ENCODE measurements at regions not wholly inside any gene's neighbourhood (a gene's known extent, or its start where the extent isn't known, plus 50 kb on each side); places are given as distances from the start of the nearest gene placed in this dataset.

- DNase-seq (ENCODE audit: extremely low spot score) = no peak
- CTCF ChIA-PET = no interaction called here
- POLR2A ChIA-PET = no interaction called here
- TF ChIP-seq SUZ12 (IDR thresholded peaks at IDR 0.05) (no peak), NFRKB (IDR thresholded peaks at IDR 0.05) (no peak), ELF4 (IDR thresholded peaks at IDR 0.05) (no peak), BHLHE40 (IDR thresholded peaks at IDR 0.05; ENCODE audit: borderline replicate concordance) (no peak), FOXM1 (IDR thresholded peaks at IDR 0.05; ENCODE audit: borderline replicate concordance) (no peak), ARNT (IDR thresholded peaks at IDR 0.05) (no peak), CTBP1 (IDR thresholded peaks at IDR 0.05; ENCODE audit: borderline replicate concordance) (no peak), FOXA1 (IDR thresholded peaks at IDR 0.05) (no peak), PKNOX1 (IDR thresholded peaks at IDR 0.05) (no peak), ZNF384 (IDR thresholded peaks at IDR 0.05) (no peak), FOXK2 (IDR thresholded peaks at IDR 0.05) (no peak), L3MBTL2 (conservative IDR thresholded peaks at IDR 0.05) (no peak), HDGF (IDR thresholded peaks at IDR 0.05; ENCODE audit: borderline replicate concordance) (no peak), TARDBP (IDR thresholded peaks at IDR 0.05) (no peak), LEF1 (IDR thresholded peaks at IDR 0.05; ENCODE audit: borderline replicate concordance) (no peak), SP1 (IDR thresholded peaks at IDR 0.05) (no peak)
Observed at GRCh38 chr11:28400331-28401100, 292.3 kb downstream of the METTL15 start.

GRCh38 chr11:28393348-28393747 lies 285.2 kb downstream of the METTL15 start:
- TF ChIP-seq BHLHE40 (IDR thresholded peaks at IDR 0.05; ENCODE audit: borderline replicate concordance) (no peak), LEF1 (IDR thresholded peaks at IDR 0.05; ENCODE audit: borderline replicate concordance) (no peak), TARDBP (IDR thresholded peaks at IDR 0.05) (no peak), HDGF (IDR thresholded peaks at IDR 0.05; ENCODE audit: borderline replicate concordance) (no peak), FOXA1 (IDR thresholded peaks at IDR 0.05) (no peak), ELF4 (IDR thresholded peaks at IDR 0.05) (no peak), ZNF384 (IDR thresholded peaks at IDR 0.05) (no peak), L3MBTL2 (conservative IDR thresholded peaks at IDR 0.05) (no peak), SUZ12 (IDR thresholded peaks at IDR 0.05) (no peak)
- ChIA-PET CTCF (no interaction called here), POLR2A (no interaction called here)
- no peak for DNase-seq (ENCODE audit: extremely low spot score)

- CTCF ChIA-PET = interaction anchor here (0.7 kb wide), 1 partner anchor 70 kb away, joined by 5 read pairs; no protein-coding TSS in a partner anchor
- TF ChIP-seq L3MBTL2 (conservative IDR thresholded peaks at IDR 0.05) (no peak), SP1 (IDR thresholded peaks at IDR 0.05) (no peak), BHLHE40 (IDR thresholded peaks at IDR 0.05; ENCODE audit: borderline replicate concordance) (no peak)
- POLR2A ChIA-PET = no interaction called here
- DNase-seq (ENCODE audit: extremely low spot score) = no peak
Observed at GRCh38 chr11:28384418-28384817, 276.2 kb downstream of the METTL15 start.

DNA sequence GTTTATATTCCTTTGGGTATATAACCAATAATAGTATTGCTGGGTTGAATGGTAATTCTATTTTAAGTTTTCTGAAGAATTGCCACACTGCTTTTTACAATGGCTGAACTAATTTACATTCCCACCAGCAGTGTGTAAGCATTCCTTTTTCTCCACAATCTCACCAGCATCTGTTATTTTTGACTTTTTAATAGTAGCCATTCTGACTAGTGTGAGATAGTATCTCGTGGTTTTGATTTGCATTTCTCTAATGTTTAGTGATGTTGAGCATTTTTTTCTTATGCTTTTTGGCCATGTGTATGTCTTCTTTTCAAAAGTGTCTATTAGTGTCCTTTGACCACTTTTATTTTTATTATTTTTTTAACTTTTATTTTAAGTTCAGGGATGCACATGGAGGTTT lies 275.3 kb downstream of the METTL15 start:
- POLR2A ChIA-PET = no interaction called here
- TF ChIP-seq ELF4 (IDR thresholded peaks at IDR 0.05) (no peak), LEF1 (IDR thresholded peaks at IDR 0.05; ENCODE audit: borderline replicate concordance) (no peak), TARDBP (IDR thresholded peaks at IDR 0.05) (no peak), ARNT (IDR thresholded peaks at IDR 0.05) (no peak)
- no peak for DNase-seq (ENCODE audit: extremely low spot score)
- CTCF ChIA-PET = no interaction called here
